Frontal cortex (tissue), 3 donors: ENCODE measurements at regions not wholly inside any gene's neighbourhood (a gene's known extent, or its start where the extent isn't known, plus 50 kb on each side); places are given as distances from the start of the nearest gene placed in this dataset.
"Not testable (repeated sequence)": the region's sequence is repeated elsewhere in the genome, so short reads cannot be mapped to it uniquely, and the experiment has no call there.

ENCODE experiments used
- DNase-seq, 2 donors: peaks; one replicate each; pipeline ENCODE4 v3.0.0; 2012; ENCODE audit warnings: low spot score in 2 of 2
- FAIRE-seq: peaks from 2 replicates; lab custom pipeline; 2012; peaks lifted over from hg19 to GRCh38; lab: Jason Lieb, UNC
- donor health status: control.
- donor health status: control.
- donor health status: control.

GRCh38 chr5:68071736-68072135 lies 143.8 kb upstream of the PIK3R1 start:
- no peak for FAIRE-seq
- no peak for DNase-seq

GRCh38 chr5:68071282-68071632 lies 144.3 kb upstream of the PIK3R1 start:
- FAIRE-seq (peak; percentile 45), DNase-seq (no peak)

- DNase-seq (no peak), FAIRE-seq (no peak)
Observed at GRCh38 chr5:68070591-68071281, 144.8 kb upstream of the PIK3R1 start.

- no peak for DNase-seq
- FAIRE-seq: no peak
Observed at GRCh38 chr5:68067976-68068603, 147.5 kb upstream of the PIK3R1 start.

- DNase-seq: no peak
- no peak for FAIRE-seq
Observed at GRCh38 chr5:68067291-68067690, 148.3 kb upstream of the PIK3R1 start.

GRCh38 chr5:68066277-68066955 lies 149.1 kb upstream of the PIK3R1 start:
- FAIRE-seq (no peak), DNase-seq (no peak)

GRCh38 chr5:68065321-68065720 lies 150.2 kb upstream of the PIK3R1 start:
- not testable (repeated sequence) for FAIRE-seq, DNase-seq

GRCh38 chr5:68060382-68060781 lies 155.2 kb upstream of the PIK3R1 start:
- FAIRE-seq: no peak
- DNase-seq: no peak

GRCh38 chr5:68057191-68057590 lies 158.4 kb upstream of the PIK3R1 start:
- FAIRE-seq: no peak
- no peak for DNase-seq

- no peak for FAIRE-seq
- no peak for DNase-seq
Observed at GRCh38 chr5:68055686-68056085, 159.9 kb upstream of the PIK3R1 start.

GRCh38 chr5:68054638-68055037 lies 160.9 kb upstream of the PIK3R1 start:
- FAIRE-seq: no peak
- no peak for DNase-seq

- no peak for FAIRE-seq
Observed at GRCh38 chr5:68053202-68053601, 162.4 kb upstream of the PIK3R1 start.

GRCh38 chr5:68049053-68049713 lies 166.4 kb upstream of the PIK3R1 start:
- DNase-seq (no peak), FAIRE-seq (no peak)

More at GRCh38 chr5:68053202-68053601, 162.4 kb upstream of the PIK3R1 start:
- DNase-seq: no peak

GRCh38 chr5:68048516-68048915 lies 167.0 kb upstream of the PIK3R1 start:
- DNase-seq (no peak), FAIRE-seq (no peak)

- not testable (repeated sequence) for DNase-seq, FAIRE-seq
Observed at GRCh38 chr5:68048054-68048453, 167.5 kb upstream of the PIK3R1 start.

- FAIRE-seq (no peak), DNase-seq (no peak)
Observed at GRCh38 chr5:68047035-68047434, 168.5 kb upstream of the PIK3R1 start.

GRCh38 chr5:68046445-68046844 lies 169.1 kb upstream of the PIK3R1 start:
- no peak for FAIRE-seq

GRCh38 chr5:68041293-68041692 lies 174.3 kb upstream of the PIK3R1 start:
- DNase-seq (no peak), FAIRE-seq (no peak)

More at GRCh38 chr5:68046445-68046844, 169.1 kb upstream of the PIK3R1 start:
- no peak for DNase-seq

GRCh38 chr5:68037546-68037945 lies 178.0 kb upstream of the PIK3R1 start:
- FAIRE-seq (no peak), DNase-seq (no peak)

GRCh38 chr5:68033961-68034571 lies 181.5 kb upstream of the PIK3R1 start:
- DNase-seq: no peak
- no peak for FAIRE-seq
